Gastrocnemius medialis (tissue), 4 donors: ENCODE measurements at regions not wholly inside any gene's neighbourhood (a gene's known extent, or its start where the extent isn't known, plus 50 kb on each side); places are given as distances from the start of the nearest gene placed in this dataset.

Experiments
- POLR2A ChIP-seq, 2 donors: fragments of 450-650 bp; IDR thresholded peaks; one replicate each; pipeline ENCODE4 v1.6.1; 2017; ENCODE audit warnings: antibody characterized with exemption in 2 of 2, mild to moderate bottlenecking in 2 of 2, moderate library complexity in 2 of 2
- TF ChIP-seq, protein P1 (sequence below), 5 experiments: fragments of 450-650 bp in 3 of 5; fragments of 200-600 bp in 2 of 5; sonication (generic) in 2 of 5; IDR thresholded peaks in 4 of 5; conservative IDR thresholded peaks in 1 of 5; 1 replicate in 4 of 5; 2 replicates in 1 of 5; pipeline ENCODE4 v1.5.1; 2016 to 2019; ENCODE audit warnings: antibody characterized with exemption in 5 of 5, mild to moderate bottlenecking in 3 of 5, moderate library complexity in 3 of 5

- TF ChIP-seq, protein P1, sequence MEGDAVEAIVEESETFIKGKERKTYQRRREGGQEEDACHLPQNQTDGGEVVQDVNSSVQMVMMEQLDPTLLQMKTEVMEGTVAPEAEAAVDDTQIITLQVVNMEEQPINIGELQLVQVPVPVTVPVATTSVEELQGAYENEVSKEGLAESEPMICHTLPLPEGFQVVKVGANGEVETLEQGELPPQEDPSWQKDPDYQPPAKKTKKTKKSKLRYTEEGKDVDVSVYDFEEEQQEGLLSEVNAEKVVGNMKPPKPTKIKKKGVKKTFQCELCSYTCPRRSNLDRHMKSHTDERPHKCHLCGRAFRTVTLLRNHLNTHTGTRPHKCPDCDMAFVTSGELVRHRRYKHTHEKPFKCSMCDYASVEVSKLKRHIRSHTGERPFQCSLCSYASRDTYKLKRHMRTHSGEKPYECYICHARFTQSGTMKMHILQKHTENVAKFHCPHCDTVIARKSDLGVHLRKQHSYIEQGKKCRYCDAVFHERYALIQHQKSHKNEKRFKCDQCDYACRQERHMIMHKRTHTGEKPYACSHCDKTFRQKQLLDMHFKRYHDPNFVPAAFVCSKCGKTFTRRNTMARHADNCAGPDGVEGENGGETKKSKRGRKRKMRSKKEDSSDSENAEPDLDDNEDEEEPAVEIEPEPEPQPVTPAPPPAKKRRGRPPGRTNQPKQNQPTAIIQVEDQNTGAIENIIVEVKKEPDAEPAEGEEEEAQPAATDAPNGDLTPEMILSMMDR (IDR thresholded peaks at IDR 0.05 in 4 of 5, conservative IDR thresholded peaks at IDR 0.05 in 1 of 5), result no peak
- no peak for TF ChIP-seq POLR2A (IDR thresholded peaks at IDR 0.05)
Observed at GRCh38 chr2:234300932-234301823, 195.7 kb downstream of the ARL4C start.
